Neuronal stem cell (in vitro differentiated cells): ENCODE measurements at regions not wholly inside any gene's neighbourhood (a gene's known extent, or its start where the extent isn't known, plus 50 kb on each side); places are given as distances from the start of the nearest gene placed in this dataset.

ENCODE experiments used
- DNase-seq: peaks from one replicate; pipeline ENCODE4 v3.0.0-alpha.2; 2013; ENCODE audit warnings: low spot score
- H2AFZ ChIP-seq: one replicate; pipeline ENCODE4 v1.6.1; 2013; ENCODE audit warnings: mild to moderate bottlenecking, low read length, inconsistent platforms
- H2AK5ac ChIP-seq: 2 replicates; pipeline ENCODE4 v1.6.1; 2013; ENCODE audit warnings: low read depth, mild to moderate bottlenecking, inconsistent platforms, low read length, moderate library complexity, mixed read lengths
- H2BK120ac ChIP-seq: 2 replicates; pipeline ENCODE4 v1.6.1; 2013; ENCODE audit warnings: low read depth, mild to moderate bottlenecking, inconsistent platforms, low read length, moderate library complexity, mixed read lengths
- H2BK12ac ChIP-seq: one replicate; pipeline ENCODE4 v1.6.1; 2013; ENCODE audit warnings: low read length, inconsistent platforms
- H2BK15ac ChIP-seq: 2 replicates; pipeline ENCODE4 v1.6.1; 2013; ENCODE audit warnings: mild to moderate bottlenecking, low read length, inconsistent platforms, mixed read lengths
- H2BK5ac ChIP-seq: one replicate; pipeline ENCODE4 v1.6.1; 2013; ENCODE audit warnings: inconsistent platforms, mild to moderate bottlenecking, low read length, moderate library complexity
- H3K14ac ChIP-seq: one replicate; pipeline ENCODE4 v1.6.1; 2013; ENCODE audit warnings: low read length, inconsistent platforms
- H3K18ac ChIP-seq: 2 replicates; pipeline ENCODE4 v1.6.1; 2013; ENCODE audit warnings: low read length, inconsistent platforms
- H3K23ac ChIP-seq: 2 replicates; pipeline ENCODE4 v1.6.1; 2013; ENCODE audit warnings: low read depth, mild to moderate bottlenecking, mixed read lengths, low read length, inconsistent platforms; ENCODE audit not compliant: poor library complexity
- H3K27ac ChIP-seq: replicated peaks from 3 replicates; pipeline ENCODE4 v1.5.1; 2013; ENCODE audit warnings: low read length, inconsistent platforms
- H3K27me3 ChIP-seq, 3 experiments: 2 replicates each; pipeline ENCODE4 v1.6.1; 2013; ENCODE audit warnings: low read length in 3 of 3, mild to moderate bottlenecking in 2 of 3, inconsistent platforms in 1 of 3, low read depth in 1 of 3, mixed read lengths in 1 of 3, moderate library complexity in 1 of 3; ENCODE audit not compliant: control insufficient read depth in 3 of 3, insufficient read depth in 3 of 3
- H3K36me3 ChIP-seq, 2 donors: replicated peaks in 1 of 2; 2 replicates each; pipeline ENCODE4 v1.6.1; 2013; ENCODE audit warnings: low read length in 2 of 2; ENCODE audit not compliant: control insufficient read depth in 2 of 2, insufficient read depth in 2 of 2
- H3K4ac ChIP-seq: 2 replicates; pipeline ENCODE4 v1.6.1; 2013; ENCODE audit warnings: inconsistent platforms, mild to moderate bottlenecking, low read length, moderate library complexity
- H3K4me1 ChIP-seq, 2 donors: 1 replicate in 1 of 2; 2 replicates in 1 of 2; pipeline ENCODE4 v1.6.1; 2013; ENCODE audit warnings: low read length in 2 of 2, low read depth in 1 of 2; ENCODE audit not compliant: control insufficient read depth in 2 of 2, insufficient read depth in 1 of 2
- H3K4me2 ChIP-seq: one replicate; pipeline ENCODE4 v1.6.1; 2013; ENCODE audit warnings: mild to moderate bottlenecking, low read length, inconsistent platforms; ENCODE audit not compliant: insufficient read depth, poor library complexity, severe bottlenecking
- H3K4me3 ChIP-seq, 2 donors: 2 replicates each; pipeline ENCODE4 v1.5.1; 2013; ENCODE audit warnings: low read length in 2 of 2, mild to moderate bottlenecking in 2 of 2, inconsistent platforms in 1 of 2, moderate library complexity in 1 of 2
- H3K79me1 ChIP-seq: one replicate; pipeline ENCODE4 v1.6.1; 2013; ENCODE audit warnings: low read depth, mild to moderate bottlenecking, inconsistent platforms, low read length, moderate library complexity
- H3K9ac ChIP-seq: one replicate; pipeline ENCODE4 v1.6.1; 2013; ENCODE audit warnings: mild to moderate bottlenecking, low read depth, low read length, inconsistent platforms; ENCODE audit not compliant: poor library complexity
- H3K9me3 ChIP-seq, 2 donors: replicated peaks in 1 of 2; 2 replicates each; pipeline versions ENCODE3 to v1.6.1; 2013; ENCODE audit warnings: low read length in 2 of 2, mild to moderate bottlenecking in 2 of 2, inconsistent platforms in 1 of 2, low read depth in 1 of 2, mixed read lengths in 1 of 2, moderate library complexity in 1 of 2; ENCODE audit not compliant: control insufficient read depth in 2 of 2, insufficient read depth in 1 of 2
- H4K8ac ChIP-seq: one replicate; pipeline ENCODE4 v1.6.1; 2013; ENCODE audit warnings: low read depth, mild to moderate bottlenecking, inconsistent platforms, low read length, moderate library complexity
- H4K91ac ChIP-seq: one replicate; pipeline ENCODE4 v1.6.1; 2013; ENCODE audit warnings: low read length, low read depth, mild to moderate bottlenecking, inconsistent platforms; ENCODE audit not compliant: poor library complexity
- whole genome bisulfite sequencing, 2 donors: extraction: QIAGEN DNeasy Blood & Tissue Kit; methylation state at CpG; one replicate each; pipeline ENCODE4 v1.1.7; 2013; ENCODE audit warnings: missing lambda C conversion rate in 2 of 2, mixed read lengths in 1 of 2; ENCODE audit not compliant: insufficient read length in 2 of 2, insufficient replicate concordance in 1 of 2; ENCODE audit errors: extremely low coverage in 2 of 2; 5-methylcytosine and 5-hydroxymethylcytosine counted together

DNA sequence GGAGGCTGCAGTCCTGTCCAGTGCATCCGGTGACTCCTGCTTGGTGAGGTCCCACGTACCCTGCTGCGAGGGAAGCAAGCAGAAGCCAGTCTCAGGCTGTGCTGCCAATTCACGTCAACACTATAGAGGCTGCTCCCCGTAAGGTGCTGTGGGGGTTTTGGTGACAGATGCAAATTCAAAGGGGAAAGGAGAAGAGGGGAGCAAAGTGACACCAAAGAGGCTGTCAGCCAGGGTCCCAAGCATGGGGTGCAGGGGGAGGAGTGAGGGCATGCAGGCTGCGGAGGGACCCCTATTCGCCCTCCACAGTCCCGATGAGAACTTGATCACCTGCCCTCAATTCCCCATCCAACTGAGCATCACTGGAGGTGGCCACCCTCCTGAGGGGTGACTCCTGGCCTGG lies 179.4 kb upstream of the HS6ST1 start:
- Histone ChIP-seq H3K4me2 (no peak overlapping the region), H3K18ac (peak overlapping the region; percentile 57), H3K36me3 (no peaks in the 10 kb centered on the region), H3K4me1 (peaks cover 2% of the 10 kb centered on the region in 2 donors), H3K27me3 (no peaks in the 10 kb centered on the region), H2AFZ (no peak overlapping the region), H3K9ac (no peak overlapping the region), H2BK5ac (no peak overlapping the region), H3K79me1 (no peaks in the 10 kb centered on the region), H3K4ac (no peak overlapping the region), H3K14ac (no peak overlapping the region), H2BK120ac (no peak overlapping the region), H3K27ac (no peak overlapping the region), H3K4me3 (no peak overlapping the region), H2BK12ac (no peak overlapping the region), H3K9me3 (no peaks in the 10 kb centered on the region), H4K8ac (no peak overlapping the region), H4K91ac (no peak overlapping the region), H2BK15ac (no peak overlapping the region), H3K23ac (no peak overlapping the region), H2AK5ac (peak overlapping the region; percentile 40)
- DNase-seq: no peak
- no CpG with 5 or more reads among the region's 8 CpGs for WGBS, 2 donors

GRCh38 chr2:128498589-128498988 lies 179.9 kb upstream of the HS6ST1 start:
- H2AK5ac ChIP-seq: no peak overlapping the region
- H3K79me1 ChIP-seq: no peaks in the 10 kb centered on the region
- H3K36me3 ChIP-seq: no peaks in the 10 kb centered on the region
- H3K14ac ChIP-seq: no peak overlapping the region
- no peak overlapping the region for H3K4me2 ChIP-seq
- H2BK5ac ChIP-seq: no peak overlapping the region
- H3K4me3 ChIP-seq: no peak overlapping the region
- no peak overlapping the region for H3K18ac ChIP-seq
- no peak overlapping the region for H3K4ac ChIP-seq
- H3K27ac ChIP-seq: no peak overlapping the region
- peaks cover 2 to 5% of the 10 kb centered on the region in 2 donors for H3K4me1 ChIP-seq
- no peak overlapping the region for H3K9ac ChIP-seq
- H2BK120ac ChIP-seq: no peak overlapping the region
- H2BK15ac ChIP-seq: peak overlapping the region; percentile 12
- H3K23ac ChIP-seq: no peak overlapping the region
- H2AFZ ChIP-seq: no peak overlapping the region
- no peak for DNase-seq
- no peak overlapping the region for H4K8ac ChIP-seq
- H3K9me3 ChIP-seq: no peaks in the 10 kb centered on the region
- H2BK12ac ChIP-seq: no peak overlapping the region
- H3K27me3 ChIP-seq: no peaks in the 10 kb centered on the region
- WGBS, 2 donors: no CpG with 5 or more reads among the region's 5 CpGs
- no peak overlapping the region for H4K91ac ChIP-seq

DNA sequence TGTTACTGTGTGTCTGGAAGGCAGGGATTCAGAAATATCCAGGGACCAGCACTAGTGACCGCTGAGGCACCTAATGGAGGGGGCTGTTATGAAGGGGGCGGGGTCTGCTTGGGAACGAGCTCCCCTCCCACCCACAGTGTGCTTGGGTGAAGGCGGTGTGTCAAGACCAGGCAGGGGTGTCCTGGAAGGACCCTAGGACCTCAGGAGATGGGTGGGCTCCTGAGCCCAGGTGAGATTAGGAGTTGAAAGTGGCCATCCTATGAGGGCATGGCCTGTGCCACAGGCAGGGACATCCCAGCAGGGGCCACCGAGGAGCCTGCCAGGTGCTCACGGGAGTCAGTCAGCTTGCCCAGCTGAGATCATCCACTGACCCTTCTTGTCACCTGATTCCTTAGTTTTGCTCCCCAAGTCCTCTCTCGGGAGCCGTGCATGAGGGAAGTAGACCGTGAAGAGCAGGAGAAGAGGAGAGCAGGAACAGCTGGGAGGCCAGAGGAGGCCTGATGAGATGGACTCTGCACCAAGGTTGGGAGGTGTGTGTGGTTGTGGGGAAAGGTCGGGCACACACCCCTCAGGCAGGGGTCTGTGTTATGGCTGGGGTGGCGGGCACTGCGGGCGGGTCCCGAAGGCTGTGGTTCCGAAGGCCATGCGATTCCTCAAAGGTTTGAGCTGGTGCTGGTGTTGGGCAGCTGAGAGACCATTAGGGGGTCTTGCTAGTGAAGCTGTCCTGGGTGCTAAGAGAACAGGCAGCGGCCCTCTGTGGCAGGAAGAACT lies 180.9 kb upstream of the HS6ST1 start:
- Histone ChIP-seq H4K91ac (no peak overlapping the region), H4K8ac (no peak overlapping the region), H3K9me3 (no peaks in the 10 kb centered on the region), H3K9ac (no peak overlapping the region), H3K18ac (peak overlapping the region; percentile 48), H3K14ac (no peak overlapping the region), H2BK12ac (no peak overlapping the region), H2BK5ac (no peak overlapping the region), H3K27ac (no peak overlapping the region), H3K4me2 (no peak overlapping the region), H3K4ac (no peak overlapping the region), H2AK5ac (no peak overlapping the region), H3K4me1 (peaks cover 2 to 4% of the 10 kb centered on the region in 2 donors), H3K79me1 (no peaks in the 10 kb centered on the region), H2BK15ac (no peak overlapping the region), H3K23ac (no peak overlapping the region), H3K36me3 (no peaks in the 10 kb centered on the region), H2AFZ (no peak overlapping the region), H3K27me3 (no peaks in the 10 kb centered on the region), H2BK120ac (no peak overlapping the region), H3K4me3 (no peak overlapping the region)
- WGBS, 2 donors: no CpG with 5 or more reads among the region's 17 CpGs
- no peak for DNase-seq

DNA sequence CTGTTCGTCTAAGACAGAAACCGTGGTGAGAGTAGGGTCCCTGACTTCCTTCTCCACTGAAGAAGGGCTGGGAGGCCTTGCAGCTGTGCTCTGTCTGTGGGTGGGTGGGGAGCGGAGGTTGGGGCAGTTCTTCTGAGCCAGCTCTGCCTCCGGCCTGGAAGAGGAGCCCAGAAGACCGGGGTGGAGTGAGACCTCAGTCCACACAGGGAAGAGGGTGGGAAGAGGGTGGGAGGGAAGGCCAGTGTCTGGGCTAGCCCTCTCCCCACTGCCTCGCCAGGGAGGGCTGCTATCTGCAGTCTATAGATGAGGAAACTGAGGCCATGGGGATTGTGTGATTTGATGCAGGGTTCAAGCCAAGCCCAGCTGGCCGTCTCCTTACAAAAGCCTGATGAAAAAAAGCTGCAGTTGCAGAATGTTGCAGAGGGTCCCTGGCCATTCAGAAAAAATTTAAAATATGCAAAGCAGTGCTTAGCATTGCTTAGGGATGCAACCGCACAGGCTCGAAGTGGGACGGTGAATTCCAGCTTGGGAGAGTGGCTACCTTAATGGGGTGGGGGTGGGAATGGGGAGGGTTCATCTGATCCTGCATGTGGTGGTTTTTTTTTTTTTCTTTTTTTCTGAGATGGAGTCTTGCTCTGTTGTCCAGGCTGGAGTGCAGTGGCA lies 181.6 kb upstream of the HS6ST1 start:
- H2BK120ac ChIP-seq: no peak overlapping the region
- WGBS, 2 donors: no CpG with 5 or more reads among the region's 10 CpGs
- no peaks in the 10 kb centered on the region for H3K36me3 ChIP-seq
- H3K14ac ChIP-seq: no peak overlapping the region
- no peak overlapping the region for H3K27ac ChIP-seq
- H3K4me1 ChIP-seq: peaks cover 0 to 4% of the 10 kb centered on the region in 2 donors
- no peak overlapping the region for H4K91ac ChIP-seq
- H3K4me3 ChIP-seq: no peak overlapping the region
- DNase-seq: no peak
- no peaks in the 10 kb centered on the region for H3K27me3 ChIP-seq
- no peak overlapping the region for H2AFZ ChIP-seq
- no peak overlapping the region for H2AK5ac ChIP-seq
- H3K79me1 ChIP-seq: no peaks in the 10 kb centered on the region
- no peak overlapping the region for H3K4me2 ChIP-seq
- H3K9me3 ChIP-seq: no peaks in the 10 kb centered on the region
- H3K9ac ChIP-seq: no peak overlapping the region
- no peak overlapping the region for H2BK5ac ChIP-seq
- no peak overlapping the region for H4K8ac ChIP-seq
- peak overlapping the region; percentile 30 for H2BK15ac ChIP-seq
- H2BK12ac ChIP-seq: no peak overlapping the region
- peak overlapping the region; percentile 48 for H3K18ac ChIP-seq
- no peak overlapping the region for H3K23ac ChIP-seq
- no peak overlapping the region for H3K4ac ChIP-seq
